Tibial nerve (tissue), 4 donors: ENCODE measurements at regions not wholly inside any gene's neighbourhood (a gene's known extent, or its start where the extent isn't known, plus 50 kb on each side); places are given as distances from the start of the nearest gene placed in this dataset.
"Not testable (repeated sequence)": the region's sequence is repeated elsewhere in the genome, so short reads cannot be mapped to it uniquely, and the experiment has no call there.

Experiments used
- DNase-seq, 2 donors: peaks; one replicate each; pipeline ENCODE4 v3.0.0-alpha.2; 2019; ENCODE audit warnings: low spot score in 2 of 2
- H3K27ac ChIP-seq, 4 donors: fragments of 200-600 bp; sonication (generic) in 3 of 4; one replicate each; pipeline ENCODE4 v1.5.1; 2017 to 2019; ENCODE audit warnings: mild to moderate bottlenecking in 1 of 4
- H3K27me3 ChIP-seq, 2 donors: fragments of 200-600 bp; sonication (generic) in 1 of 2; one replicate each; pipeline versions ENCODE4 v1.5.1 to v1.6.0; 2017 to 2019
- H3K36me3 ChIP-seq, 3 donors: fragments of 200-600 bp; sonication (generic); one replicate each; pipeline ENCODE4 v1.5.1; 2018 to 2019
- H3K4me1 ChIP-seq, 4 donors: fragments of 200-600 bp; sonication (generic) in 3 of 4; one replicate each; pipeline ENCODE4 v1.5.1; 2017 to 2019
- H3K4me3 ChIP-seq, 4 donors: fragments of 200-600 bp; sonication (generic) in 3 of 4; one replicate each; pipeline ENCODE4 v1.5.1; 2017 to 2019; ENCODE audit warnings: mild to moderate bottlenecking in 1 of 4, moderate library complexity in 1 of 4
- H3K9me3 ChIP-seq, 4 donors: fragments of 200-600 bp; sonication (generic) in 3 of 4; one replicate each; pipeline ENCODE4 v1.5.1; 2017 to 2019
- CTCF ChIP-seq, 5 experiments: fragments of 200-600 bp in 3 of 5; fragments of 450-650 bp in 2 of 5; sonication (generic) in 3 of 5; IDR thresholded peaks; one replicate each; pipeline ENCODE4 v1.5.1; 2016 to 2019; ENCODE audit warnings: antibody characterized with exemption in 5 of 5, mild to moderate bottlenecking in 3 of 5, moderate library complexity in 2 of 5
- EP300 ChIP-seq, 2 donors: sonication (generic); formaldehyde crosslinking; IDR thresholded peaks; one replicate each; pipeline ENCODE4 v1.6.1; 2017; ENCODE audit warnings: antibody characterized with exemption in 2 of 2, mild to moderate bottlenecking in 1 of 2
- POLR2A ChIP-seq, 2 donors: fragments of 450-650 bp; IDR thresholded peaks; one replicate each; pipeline ENCODE4 v1.6.1; 2017; ENCODE audit warnings: antibody characterized with exemption in 2 of 2, mild to moderate bottlenecking in 2 of 2, moderate library complexity in 2 of 2
- WGBS, 2 donors: methylation state at CpG; one replicate each; pipeline ENCODE4 v1.1.5; 2018; 5-methylcytosine and 5-hydroxymethylcytosine counted together

DNA sequence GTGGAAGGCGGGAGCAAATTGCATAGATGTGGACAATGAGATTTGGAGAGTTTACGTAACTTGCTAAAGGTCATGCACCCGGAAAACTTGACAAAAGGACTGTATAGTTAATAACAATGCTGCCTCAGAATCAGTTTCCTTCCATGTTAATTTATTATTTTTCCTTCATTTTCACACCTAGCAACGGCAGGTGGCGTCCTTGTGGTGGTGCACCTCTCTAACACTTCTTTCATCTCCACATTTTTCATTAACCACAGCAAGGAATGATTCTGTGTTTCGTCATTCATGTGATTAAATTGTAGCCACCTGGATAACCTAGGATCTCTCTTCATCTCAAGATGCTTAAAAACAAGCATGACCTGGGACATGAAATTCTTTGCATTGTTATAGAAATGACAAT lies 2133.0 kb downstream of the NCAM2 start:
- H3K4me3 ChIP-seq: no peak overlapping the region
- no peaks in the 10 kb centered on the region for H3K4me1 ChIP-seq
- H3K9me3 ChIP-seq: peaks cover 0 to 4% (median 0%) of the 10 kb centered on the region in 4 donors
- no peak overlapping the region for H3K27ac ChIP-seq
- WGBS, 2 donors: 66 to 70% methylated on average over 6 of the region's 6 CpGs
- no peaks in the 10 kb centered on the region for H3K27me3 ChIP-seq
- TF ChIP-seq EP300 (IDR thresholded peaks at IDR 0.05): no peak
- TF ChIP-seq CTCF (IDR thresholded peaks at IDR 0.05): no peak
- no peak for TF ChIP-seq POLR2A (IDR thresholded peaks at IDR 0.05)
- DNase-seq: no peak
- no peaks in the 10 kb centered on the region for H3K36me3 ChIP-seq

DNA sequence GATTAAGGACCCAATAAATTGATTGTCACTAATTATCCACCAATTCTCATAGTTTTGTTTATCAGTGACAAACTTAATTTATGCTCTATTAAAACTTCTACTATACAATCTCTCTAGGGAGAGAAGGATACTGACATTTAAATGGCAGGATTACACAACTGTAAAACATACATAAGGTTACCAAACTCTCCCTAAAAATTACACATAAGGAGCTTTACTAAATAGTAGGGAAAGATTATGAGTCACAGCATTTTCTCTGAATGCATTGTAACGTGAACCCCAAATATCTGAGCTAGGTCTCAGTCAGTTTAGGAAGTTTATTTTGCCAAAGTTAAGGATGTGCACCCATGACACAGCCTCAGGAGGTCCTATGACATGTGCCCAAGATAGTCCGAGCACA lies 2140.6 kb downstream of the NCAM2 start:
- no peak for TF ChIP-seq CTCF (IDR thresholded peaks at IDR 0.05)
- no peak for TF ChIP-seq EP300 (IDR thresholded peaks at IDR 0.05)
- TF ChIP-seq POLR2A (IDR thresholded peaks at IDR 0.05): no peak
- no peak for DNase-seq
- Histone ChIP-seq H3K4me1 (no peaks in the 10 kb centered on the region), H3K27me3 (no peaks in the 10 kb centered on the region), H3K9me3 (peaks cover 0 to 4% (median 0%) of the 10 kb centered on the region in 4 donors), H3K27ac (no peak overlapping the region), H3K36me3 (no peaks in the 10 kb centered on the region), H3K4me3 (no peak overlapping the region)
- 82 to 84% methylated on average over 2 of the region's 2 CpGs for WGBS, 2 donors

GRCh38 chr21:23152130-23152529 lies 2153.9 kb downstream of the NCAM2 start:
- Histone ChIP-seq H3K4me3 (no peak overlapping the region), H3K27me3 (no peaks in the 10 kb centered on the region), H3K9me3 (no peaks in the 10 kb centered on the region), H3K27ac (no peak overlapping the region), H3K4me1 (no peaks in the 10 kb centered on the region), H3K36me3 (no peaks in the 10 kb centered on the region)
- no peak for DNase-seq
- no peak for TF ChIP-seq CTCF (IDR thresholded peaks at IDR 0.05)
- no peak for TF ChIP-seq POLR2A (IDR thresholded peaks at IDR 0.05)
- TF ChIP-seq EP300 (IDR thresholded peaks at IDR 0.05): no peak
- 40 to 51% methylated on average over 1 of the region's 1 CpG for WGBS, 2 donors

DNA sequence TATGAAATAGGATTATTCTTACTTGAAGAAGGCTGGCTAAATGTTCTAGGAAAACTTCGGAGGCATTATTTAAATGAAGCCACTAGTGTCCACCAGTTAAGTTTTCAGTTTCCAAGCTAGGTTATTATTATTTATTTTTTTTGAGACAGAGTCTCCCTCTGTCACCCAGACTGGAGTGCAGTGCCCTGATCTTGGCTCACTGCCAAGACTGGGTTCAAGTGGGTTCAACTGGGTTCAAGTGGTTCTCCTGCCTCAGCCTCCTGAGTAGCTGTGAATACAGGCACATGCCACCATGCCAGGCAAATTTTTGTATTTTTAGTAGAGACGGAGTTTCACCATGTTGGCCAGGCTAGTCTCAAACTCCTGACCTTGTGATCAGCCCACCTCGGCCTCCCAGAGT lies 2155.6 kb downstream of the NCAM2 start:
- 87 to 95% methylated on average over 3 of the region's 3 CpGs for WGBS, 2 donors
- not testable (repeated sequence) for H3K27ac ChIP-seq, H3K27me3 ChIP-seq, H3K4me3 ChIP-seq, H3K9me3 ChIP-seq, H3K4me1 ChIP-seq, H3K36me3 ChIP-seq, DNase-seq

GRCh38 chr21:23155281-23155680 lies 2157.1 kb downstream of the NCAM2 start:
- H3K4me1 ChIP-seq: no peaks in the 10 kb centered on the region
- TF ChIP-seq EP300 (IDR thresholded peaks at IDR 0.05): no peak
- no peak for TF ChIP-seq CTCF (IDR thresholded peaks at IDR 0.05)
- no peak for TF ChIP-seq POLR2A (IDR thresholded peaks at IDR 0.05)
- no peaks in the 10 kb centered on the region for H3K36me3 ChIP-seq
- H3K27ac ChIP-seq: no peak overlapping the region
- H3K4me3 ChIP-seq: no peak overlapping the region
- 75 to 88% methylated on average over 2 of the region's 2 CpGs for WGBS, 2 donors
- DNase-seq: no peak
- H3K27me3 ChIP-seq: no peaks in the 10 kb centered on the region
- H3K9me3 ChIP-seq: peaks cover 0 to 3% (median 0%) of the 10 kb centered on the region in 4 donors

DNA sequence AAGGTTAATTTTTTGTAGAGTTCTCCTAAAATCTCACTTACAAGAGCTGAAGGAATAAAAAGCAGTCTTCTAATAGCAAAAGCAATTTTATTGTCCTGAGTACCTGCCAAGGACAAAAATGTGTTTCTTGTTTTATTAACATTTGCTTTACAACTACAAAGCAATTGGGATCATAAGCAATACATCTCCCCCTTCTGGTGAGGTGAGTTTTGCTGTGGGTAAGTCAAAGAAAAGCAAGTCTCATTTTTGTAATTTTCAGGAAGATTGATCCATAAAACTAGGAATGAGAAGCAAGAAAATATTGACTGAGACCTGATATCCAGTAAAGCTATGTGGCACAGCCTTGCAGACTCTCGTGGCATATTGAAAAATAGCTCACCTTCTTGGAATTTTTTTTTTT lies 2162.7 kb downstream of the NCAM2 start:
- 64 to 72% methylated on average over 1 of the region's 1 CpG for WGBS, 2 donors
- no peak for TF ChIP-seq POLR2A (IDR thresholded peaks at IDR 0.05)
- TF ChIP-seq EP300 (IDR thresholded peaks at IDR 0.05): no peak
- no peak for TF ChIP-seq CTCF (IDR thresholded peaks at IDR 0.05)
- no peak for DNase-seq
- no peaks in the 10 kb centered on the region for H3K4me1 ChIP-seq
- H3K27ac ChIP-seq: no peak overlapping the region
- peaks cover 0 to 3% (median 0%) of the 10 kb centered on the region in 4 donors for H3K9me3 ChIP-seq
- H3K4me3 ChIP-seq: no peak overlapping the region
- no peaks in the 10 kb centered on the region for H3K36me3 ChIP-seq
- H3K27me3 ChIP-seq: no peaks in the 10 kb centered on the region
